ENCODE measurements at regions not wholly inside any gene's neighbourhood (a gene's known extent, or its start where the extent isn't known, plus 50 kb on each side); places are given as distances from the start of the nearest gene placed in this dataset.

GRCh38 chr6:120584111-120584760 is 750.0 kb downstream of the TBC1D32 start:
- TF ChIP-seq CTCF (optimal IDR thresholded peaks at IDR 0.05 in 1 of 3, IDR thresholded peaks at IDR 0.05 in 1 of 3, conservative IDR thresholded peaks at IDR 0.05 in 1 of 3; ENCODE audit: extremely low read depth in 1 of 3, insufficient read depth in 2 of 3, low read length in 3 of 3) (no peak), EZH2 (IDR thresholded peaks at IDR 0.05; ENCODE audit: low read length) (no peak)

Measured in keratinocyte (primary cell).